Spleen (tissue), 11 donors: ENCODE measurements at regions not wholly inside any gene's neighbourhood (a gene's known extent, or its start where the extent isn't known, plus 50 kb on each side); places are given as distances from the start of the nearest gene placed in this dataset.

Source experiments
- DNase-seq: peaks from one replicate; pipeline ENCODE4 v3.0.0-alpha.2; 2020
- H3K27ac ChIP-seq, 8 donors: fragments of 200-600 bp; sonication (generic) in 7 of 8; 1 replicate in 4 of 8; 2 replicates in 4 of 8; pipeline versions ENCODE4 v1.5.0 to v1.8.0; 2016 to 2021; ENCODE audit warnings: inconsistent platforms in 4 of 8, mild to moderate bottlenecking in 4 of 8, moderate library complexity in 1 of 8
- H3K27me3 ChIP-seq, 7 donors: fragments of 200-600 bp; sonication (generic) in 6 of 7; replicated peaks in 1 of 7; 1 replicate in 4 of 7; 2 replicates in 3 of 7; pipeline versions ENCODE4 v1.5.0 to v1.8.0; 2016 to 2021; ENCODE audit warnings: inconsistent platforms in 3 of 7, mild to moderate bottlenecking in 1 of 7
- H3K36me3 ChIP-seq, 6 donors: fragments of 200-600 bp; sonication (generic) in 5 of 6; 1 replicate in 4 of 6; 2 replicates in 2 of 6; pipeline versions ENCODE4 v1.5.0 to v1.8.0; 2016 to 2021; ENCODE audit warnings: inconsistent platforms in 2 of 6
- H3K4me1 ChIP-seq, 6 donors: fragments of 200-600 bp; sonication (generic) in 5 of 6; 1 replicate in 3 of 6; 2 replicates in 3 of 6; pipeline versions ENCODE4 v1.5.0 to v1.8.0; 2016 to 2021; ENCODE audit warnings: inconsistent platforms in 3 of 6
- H3K4me3 ChIP-seq, 8 donors: fragments of 200-600 bp; sonication (generic) in 7 of 8; 1 replicate in 4 of 8; 2 replicates in 4 of 8; pipeline versions ENCODE4 v1.5.0 to v1.8.0; 2016 to 2021; ENCODE audit warnings: inconsistent platforms in 4 of 8, mild to moderate bottlenecking in 4 of 8, moderate library complexity in 2 of 8
- H3K9me3 ChIP-seq, 8 donors: fragments of 200-600 bp; sonication (generic) in 7 of 8; 1 replicate in 4 of 8; 2 replicates in 4 of 8; pipeline versions ENCODE4 v1.5.0 to v1.8.0; 2016 to 2021; ENCODE audit warnings: inconsistent platforms in 4 of 8
- POLR2A ChIP-seq, 3 donors: fragments of 450-650 bp; IDR thresholded peaks; one replicate each; pipeline ENCODE4 v1.5.1; 2017; ENCODE audit warnings: antibody characterized with exemption in 3 of 3, mild to moderate bottlenecking in 1 of 3
- POLR2AphosphoS5 ChIP-seq, 3 donors: sonication (generic); formaldehyde crosslinking; IDR thresholded peaks; one replicate each; pipeline ENCODE4 v1.5.1; 2017; ENCODE audit warnings: antibody characterized with exemption in 3 of 3
- WGBS, 5 donors: extraction: QIAGEN DNeasy Blood & Tissue Kit in 3 of 5; methylation state at CpG; one replicate each; pipeline versions ENCODE4 v1.1.5 to v1.1.7; 2013 to 2018; 5-methylcytosine and 5-hydroxymethylcytosine counted together
- intact Hi-C: fragments of 100-400 bp; cut with DNase I; formaldehyde crosslinking; loops from one replicate; pipeline ENCODE4 v1.15.0; 2023; ENCODE audit warnings: low total_unique reads
- TF ChIP-seq, protein P1 (sequence below), 11 experiments: fragments of 200-600 bp in 7 of 11; fragments of 450-650 bp in 4 of 11; sonication (generic) in 4 of 11; IDR thresholded peaks in 8 of 11; conservative IDR thresholded peaks in 3 of 11; 1 replicate in 7 of 11; 2 replicates in 4 of 11; pipeline versions ENCODE4 v1.4.0 to v1.8.0; 2016 to 2021; ENCODE audit warnings: antibody characterized with exemption in 11 of 11, inconsistent platforms in 4 of 11, mild to moderate bottlenecking in 1 of 11
- donor health status: healthy with polysubstance abuse.
- donor health status: DM: no; HTN: no; CAD: no; lungs with moderate emphysema.
- donor health status: DM: no; HTN: no; CAD: no.
- donor health status: Bipolar disorder and iron deficiency.
- donor health status: healthy.
- donor health status: DM: no; HTN: no; CAD: no.
- donor health status: DM: yes; HTN: yes; CAD: no.

DNA sequence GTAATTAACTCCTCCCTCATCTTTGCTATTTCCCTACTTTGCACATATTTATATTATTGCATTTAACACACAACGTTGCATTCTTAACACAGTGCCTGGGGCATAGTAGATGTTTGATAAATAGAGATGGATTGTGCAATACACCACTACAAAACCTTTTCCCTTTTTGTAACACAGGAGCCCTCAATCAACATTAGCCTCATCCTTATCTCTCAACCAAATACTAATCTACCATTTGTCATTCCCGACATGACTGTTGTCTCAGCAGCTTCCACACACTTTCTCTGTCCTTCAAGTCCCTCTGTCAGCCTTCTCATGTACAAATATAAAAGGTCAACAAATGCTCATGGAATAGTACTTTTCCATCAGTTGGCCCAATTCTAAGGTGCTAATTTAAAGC, 78.9 kb upstream of the KCNK2 start:
- intact Hi-C loops = no loop called here
- DNase-seq = no peak
- Histone ChIP-seq H3K36me3 (no peaks in the 10 kb centered on the region), H3K27me3 (no peaks in the 10 kb centered on the region), H3K4me1 (no peaks in the 10 kb centered on the region), H3K4me3 (no peak overlapping the region), H3K9me3 (no peaks in the 10 kb centered on the region), H3K27ac (no peak overlapping the region)
- no peak for TF ChIP-seq POLR2AphosphoS5 (IDR thresholded peaks at IDR 0.05)
- TF ChIP-seq, protein P1, sequence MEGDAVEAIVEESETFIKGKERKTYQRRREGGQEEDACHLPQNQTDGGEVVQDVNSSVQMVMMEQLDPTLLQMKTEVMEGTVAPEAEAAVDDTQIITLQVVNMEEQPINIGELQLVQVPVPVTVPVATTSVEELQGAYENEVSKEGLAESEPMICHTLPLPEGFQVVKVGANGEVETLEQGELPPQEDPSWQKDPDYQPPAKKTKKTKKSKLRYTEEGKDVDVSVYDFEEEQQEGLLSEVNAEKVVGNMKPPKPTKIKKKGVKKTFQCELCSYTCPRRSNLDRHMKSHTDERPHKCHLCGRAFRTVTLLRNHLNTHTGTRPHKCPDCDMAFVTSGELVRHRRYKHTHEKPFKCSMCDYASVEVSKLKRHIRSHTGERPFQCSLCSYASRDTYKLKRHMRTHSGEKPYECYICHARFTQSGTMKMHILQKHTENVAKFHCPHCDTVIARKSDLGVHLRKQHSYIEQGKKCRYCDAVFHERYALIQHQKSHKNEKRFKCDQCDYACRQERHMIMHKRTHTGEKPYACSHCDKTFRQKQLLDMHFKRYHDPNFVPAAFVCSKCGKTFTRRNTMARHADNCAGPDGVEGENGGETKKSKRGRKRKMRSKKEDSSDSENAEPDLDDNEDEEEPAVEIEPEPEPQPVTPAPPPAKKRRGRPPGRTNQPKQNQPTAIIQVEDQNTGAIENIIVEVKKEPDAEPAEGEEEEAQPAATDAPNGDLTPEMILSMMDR (IDR thresholded peaks at IDR 0.05 in 8 of 11, conservative IDR thresholded peaks at IDR 0.05 in 3 of 11) = no peak
- no peak for TF ChIP-seq POLR2A (IDR thresholded peaks at IDR 0.05)
- 78 to 82% (median 79%) methylated on average over 2 of the region's 2 CpGs for WGBS, 5 donors

DNA sequence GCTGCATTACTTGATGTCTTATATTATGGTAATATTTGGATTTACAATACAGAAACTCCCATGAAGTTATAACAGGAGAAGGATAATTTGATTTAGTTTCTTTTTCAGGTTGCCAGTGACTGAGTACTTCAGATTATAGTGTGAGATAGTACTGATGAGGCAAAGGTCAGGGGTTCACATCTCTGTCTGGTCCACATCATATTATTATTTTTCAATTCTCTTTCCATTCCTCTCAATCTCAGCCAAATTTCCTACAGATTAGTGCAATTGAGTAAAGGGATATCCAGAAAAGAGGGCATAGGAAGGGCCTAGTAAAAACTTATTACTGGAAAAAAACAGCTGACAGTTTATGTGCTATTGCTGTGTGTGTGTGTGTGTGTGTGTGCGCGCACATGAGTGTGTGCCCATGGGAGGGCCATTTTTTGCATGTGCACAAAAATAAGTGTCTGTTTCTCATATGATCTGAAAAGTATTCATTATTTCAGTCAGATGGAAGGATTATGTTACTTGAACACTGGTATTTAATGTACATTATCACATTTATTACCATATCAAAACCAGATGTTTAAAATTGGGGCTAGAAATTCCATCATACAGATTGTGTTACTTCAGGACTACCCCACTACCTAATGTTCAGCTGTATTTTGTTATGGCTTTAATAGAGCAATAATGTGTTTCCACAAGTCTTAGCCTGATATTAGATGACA, 78.3 kb upstream of the KCNK2 start:
- TF ChIP-seq, protein P1 (IDR thresholded peaks at IDR 0.05 in 8 of 11, conservative IDR thresholded peaks at IDR 0.05 in 3 of 11) = no peak
- TF ChIP-seq POLR2AphosphoS5 (IDR thresholded peaks at IDR 0.05) (no peak), POLR2A (IDR thresholded peaks at IDR 0.05) (no peak)
- Histone ChIP-seq H3K36me3 (no peaks in the 10 kb centered on the region), H3K4me3 (no peak overlapping the region), H3K27ac (no peak overlapping the region), H3K27me3 (no peaks in the 10 kb centered on the region), H3K9me3 (no peaks in the 10 kb centered on the region), H3K4me1 (no peaks in the 10 kb centered on the region)
- 89 to 97% (median 94%) methylated on average over 2 of the region's 2 CpGs for WGBS, 5 donors
- DNase-seq = no peak
- intact Hi-C loops = no loop called here

DNA sequence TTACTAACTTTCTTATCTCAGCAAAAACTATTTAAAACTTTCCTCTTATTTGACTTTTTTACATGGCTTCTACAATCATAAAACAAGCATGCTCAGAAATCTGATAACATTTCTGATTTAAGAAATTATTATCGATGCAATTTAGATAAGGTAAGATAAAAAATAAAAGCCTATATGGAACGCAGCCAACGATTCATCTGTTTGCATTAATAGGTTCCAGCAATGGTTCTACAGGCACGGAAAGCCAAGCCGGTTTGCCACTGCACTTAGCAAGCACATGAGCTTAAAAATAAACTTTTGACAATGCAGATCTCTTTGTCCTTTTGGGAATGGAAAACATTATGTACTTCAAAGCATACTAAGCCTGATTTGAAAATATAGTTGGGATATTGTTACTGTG, 77.5 kb upstream of the KCNK2 start:
- H3K36me3 ChIP-seq = no peaks in the 10 kb centered on the region
- no peak overlapping the region for H3K27ac ChIP-seq
- H3K4me1 ChIP-seq = no peaks in the 10 kb centered on the region
- no peaks in the 10 kb centered on the region for H3K9me3 ChIP-seq
- no peak overlapping the region for H3K4me3 ChIP-seq
- no peaks in the 10 kb centered on the region for H3K27me3 ChIP-seq
- TF ChIP-seq, protein P1 (IDR thresholded peaks at IDR 0.05 in 8 of 11, conservative IDR thresholded peaks at IDR 0.05 in 3 of 11) = no peak
- no peak for TF ChIP-seq POLR2A (IDR thresholded peaks at IDR 0.05)
- TF ChIP-seq POLR2AphosphoS5 (IDR thresholded peaks at IDR 0.05) = no peak
- no peak for DNase-seq
- 78 to 89% (median 83%) methylated on average over 5 of the region's 5 CpGs for WGBS, 5 donors
- intact Hi-C loops = no loop called here

DNA sequence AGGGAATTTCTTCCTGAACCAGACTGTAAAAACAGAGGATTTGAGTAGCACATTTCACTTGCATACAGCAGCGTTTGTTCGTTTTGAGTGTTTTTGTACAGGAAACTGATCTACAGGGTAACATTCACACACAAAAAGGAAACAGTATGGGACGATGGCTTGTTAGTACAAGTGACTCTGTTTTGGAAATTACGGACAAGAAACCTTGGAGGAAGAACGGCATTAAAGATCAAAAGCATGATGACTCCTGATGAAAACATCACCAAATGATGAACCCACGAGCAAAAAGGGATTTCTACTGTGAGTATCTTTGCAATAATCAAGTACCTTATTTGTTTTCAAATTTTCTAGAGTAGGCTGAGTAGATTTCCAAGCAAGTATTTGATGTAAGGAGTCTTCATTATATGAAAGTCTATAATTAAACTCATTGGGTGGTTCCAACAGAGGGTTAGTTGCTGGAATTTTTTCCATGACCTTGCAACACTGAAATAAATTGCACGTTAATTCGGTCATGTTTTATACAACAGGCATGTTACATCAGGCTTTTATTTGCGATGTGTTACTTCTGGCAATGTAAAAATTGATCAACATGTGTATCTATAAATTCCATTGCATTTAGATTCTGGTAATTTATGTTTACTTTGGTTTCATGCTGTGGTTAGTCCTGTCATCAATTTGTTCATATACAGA, 76.7 kb upstream of the KCNK2 start:
- no peak overlapping the region for H3K4me3 ChIP-seq
- no peak for DNase-seq
- TF ChIP-seq POLR2AphosphoS5 (IDR thresholded peaks at IDR 0.05) = no peak
- TF ChIP-seq POLR2A (IDR thresholded peaks at IDR 0.05) = no peak
- TF ChIP-seq, protein P1 (IDR thresholded peaks at IDR 0.05 in 8 of 11, conservative IDR thresholded peaks at IDR 0.05 in 3 of 11) = no peak
- WGBS, 5 donors = 62 to 72% (median 66%) methylated on average over 9 of the region's 9 CpGs
- H3K27me3 ChIP-seq = no peaks in the 10 kb centered on the region
- no peaks in the 10 kb centered on the region for H3K36me3 ChIP-seq
- no peaks in the 10 kb centered on the region for H3K9me3 ChIP-seq
- H3K27ac ChIP-seq = no peak overlapping the region
- no peaks in the 10 kb centered on the region for H3K4me1 ChIP-seq
- intact Hi-C loops = no loop called here
